HG03159 (cell line): ENCODE measurements at regions not wholly inside any gene's neighbourhood (a gene's known extent, or its start where the extent isn't known, plus 50 kb on each side); places are given as distances from the start of the nearest gene placed in this dataset.

ENCODE experiments used
- ATAC-seq: cut with Tn5 transposase; IDR thresholded peaks from one replicate; pipeline ENCODE4 v1.9.1; 2021; ENCODE audit warnings: mild to moderate bottlenecking, moderate library complexity; ENCODE audit not compliant: unreplicated experiment

- ATAC-seq, result no peak
These were observed 1849.2 kb downstream of the STIM2 start for GRCh38 chr4:28709891-28710290.

- no peak for ATAC-seq
These were observed 1862.7 kb downstream of the STIM2 start for GRCh38 chr4:28723371-28723770.

- no peak for ATAC-seq
These were observed 1863.6 kb downstream of the STIM2 start for GRCh38 chr4:28724239-28724638.

- no peak for ATAC-seq
These were observed 1869.7 kb downstream of the STIM2 start for GRCh38 chr4:28730304-28730703.

GRCh38 chr4:28744066-28744465 is 1883.4 kb downstream of the STIM2 start:
- no peak for ATAC-seq

- ATAC-seq, result no peak
These were observed 1893.7 kb downstream of the STIM2 start for GRCh38 chr4:28754376-28754775.

- no peak for ATAC-seq
These were observed 1894.4 kb downstream of the STIM2 start for GRCh38 chr4:28755081-28755480.

- no peak for ATAC-seq
These were observed 1898.4 kb downstream of the STIM2 start for GRCh38 chr4:28759064-28759463.

- ATAC-seq, result no peak
These were observed 1899.4 kb downstream of the STIM2 start for GRCh38 chr4:28760003-28760402.

- ATAC-seq, result no peak
These were observed 1911.4 kb downstream of the STIM2 start for GRCh38 chr4:28772066-28772465.

GRCh38 chr4:28772788-28773187 is 1912.1 kb downstream of the STIM2 start:
- no peak for ATAC-seq

GRCh38 chr4:28774344-28774743 is 1913.7 kb downstream of the STIM2 start:
- ATAC-seq, result no peak

- ATAC-seq, result no peak
These were observed 1915.4 kb downstream of the STIM2 start for GRCh38 chr4:28776004-28776403.

GRCh38 chr4:28784188-28784587 is 1923.5 kb downstream of the STIM2 start:
- no peak for ATAC-seq

GRCh38 chr4:28787947-28788346 is 1927.3 kb downstream of the STIM2 start:
- ATAC-seq, result no peak

GRCh38 chr4:28788929-28789490 is 1928.4 kb downstream of the STIM2 start:
- no peak for ATAC-seq

- no peak for ATAC-seq
These were observed 1927.1 kb upstream of the PCDH7 start for GRCh38 chr4:28792917-28793597.

- ATAC-seq, result no peak
These were observed 1920.5 kb upstream of the PCDH7 start for GRCh38 chr4:28799696-28800095.

GRCh38 chr4:28811025-28811424 is 1909.1 kb upstream of the PCDH7 start:
- ATAC-seq, result no peak

- no peak for ATAC-seq
These were observed 1898.0 kb upstream of the PCDH7 start for GRCh38 chr4:28822163-28822562.

- ATAC-seq, result no peak
These were observed 1892.3 kb upstream of the PCDH7 start for GRCh38 chr4:28827866-28828265.

GRCh38 chr4:28831867-28832266 is 1888.3 kb upstream of the PCDH7 start:
- no peak for ATAC-seq

- no peak for ATAC-seq
These were observed 1887.7 kb upstream of the PCDH7 start for GRCh38 chr4:28832444-28832843.
